GM12873 (cell line): ENCODE measurements at regions not wholly inside any gene's neighbourhood (a gene's known extent, or its start where the extent isn't known, plus 50 kb on each side); places are given as distances from the start of the nearest gene placed in this dataset.
A peak's percentile ranks its signal among the peaks of the same experiment; 100 is the strongest.

Experiments used
- TF ChIP-seq, protein P1 (sequence below): IDR thresholded peaks from 2 replicates; pipeline ENCODE4 v1.5.1; 2012; ENCODE audit warnings: low read depth, mild to moderate bottlenecking, moderate library complexity, low read length, control low read depth; ENCODE audit not compliant: insufficient read depth; ENCODE audit errors: missing control alignments

DNA sequence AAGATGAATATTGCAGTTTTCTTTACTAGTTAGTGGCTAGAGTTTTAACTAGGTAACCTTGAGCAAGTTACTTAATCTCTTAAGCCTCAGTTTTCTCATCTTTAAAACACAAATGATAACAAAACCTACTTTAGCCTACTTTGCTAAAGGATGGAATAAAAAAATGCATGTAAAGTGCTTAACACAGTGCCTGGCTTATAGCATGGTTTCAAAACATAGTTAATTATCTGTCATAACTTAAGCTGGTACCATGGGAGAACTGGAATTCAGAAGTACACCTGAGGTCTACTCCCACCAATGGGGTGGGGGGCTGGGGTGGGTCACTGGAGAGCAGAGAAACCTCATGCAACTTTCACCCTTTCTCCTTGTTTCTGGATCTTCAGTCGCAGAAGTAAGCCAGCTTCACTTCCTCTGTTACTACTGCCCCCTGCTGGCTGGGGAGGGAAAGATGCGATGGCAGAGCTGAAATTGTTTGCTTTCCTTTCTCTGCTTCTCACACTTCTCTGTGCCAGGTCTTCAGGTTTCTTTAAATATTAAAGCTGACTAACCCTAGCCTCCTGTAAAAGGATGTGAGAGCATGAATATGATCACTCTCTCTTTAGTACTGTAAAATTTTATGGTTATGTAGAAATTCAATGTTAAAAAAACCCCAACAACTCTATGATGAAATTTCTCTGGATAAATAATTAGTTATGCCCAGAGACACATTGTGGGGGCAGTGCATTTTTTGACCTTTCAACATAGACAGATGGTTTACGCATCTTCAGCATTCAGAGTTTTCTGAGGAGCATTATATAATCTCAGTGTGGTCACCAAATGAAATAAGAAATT lies 324.2 kb downstream of the HLX start:
- TF ChIP-seq, protein P1, sequence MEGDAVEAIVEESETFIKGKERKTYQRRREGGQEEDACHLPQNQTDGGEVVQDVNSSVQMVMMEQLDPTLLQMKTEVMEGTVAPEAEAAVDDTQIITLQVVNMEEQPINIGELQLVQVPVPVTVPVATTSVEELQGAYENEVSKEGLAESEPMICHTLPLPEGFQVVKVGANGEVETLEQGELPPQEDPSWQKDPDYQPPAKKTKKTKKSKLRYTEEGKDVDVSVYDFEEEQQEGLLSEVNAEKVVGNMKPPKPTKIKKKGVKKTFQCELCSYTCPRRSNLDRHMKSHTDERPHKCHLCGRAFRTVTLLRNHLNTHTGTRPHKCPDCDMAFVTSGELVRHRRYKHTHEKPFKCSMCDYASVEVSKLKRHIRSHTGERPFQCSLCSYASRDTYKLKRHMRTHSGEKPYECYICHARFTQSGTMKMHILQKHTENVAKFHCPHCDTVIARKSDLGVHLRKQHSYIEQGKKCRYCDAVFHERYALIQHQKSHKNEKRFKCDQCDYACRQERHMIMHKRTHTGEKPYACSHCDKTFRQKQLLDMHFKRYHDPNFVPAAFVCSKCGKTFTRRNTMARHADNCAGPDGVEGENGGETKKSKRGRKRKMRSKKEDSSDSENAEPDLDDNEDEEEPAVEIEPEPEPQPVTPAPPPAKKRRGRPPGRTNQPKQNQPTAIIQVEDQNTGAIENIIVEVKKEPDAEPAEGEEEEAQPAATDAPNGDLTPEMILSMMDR, result peak; percentile 92

DNA sequence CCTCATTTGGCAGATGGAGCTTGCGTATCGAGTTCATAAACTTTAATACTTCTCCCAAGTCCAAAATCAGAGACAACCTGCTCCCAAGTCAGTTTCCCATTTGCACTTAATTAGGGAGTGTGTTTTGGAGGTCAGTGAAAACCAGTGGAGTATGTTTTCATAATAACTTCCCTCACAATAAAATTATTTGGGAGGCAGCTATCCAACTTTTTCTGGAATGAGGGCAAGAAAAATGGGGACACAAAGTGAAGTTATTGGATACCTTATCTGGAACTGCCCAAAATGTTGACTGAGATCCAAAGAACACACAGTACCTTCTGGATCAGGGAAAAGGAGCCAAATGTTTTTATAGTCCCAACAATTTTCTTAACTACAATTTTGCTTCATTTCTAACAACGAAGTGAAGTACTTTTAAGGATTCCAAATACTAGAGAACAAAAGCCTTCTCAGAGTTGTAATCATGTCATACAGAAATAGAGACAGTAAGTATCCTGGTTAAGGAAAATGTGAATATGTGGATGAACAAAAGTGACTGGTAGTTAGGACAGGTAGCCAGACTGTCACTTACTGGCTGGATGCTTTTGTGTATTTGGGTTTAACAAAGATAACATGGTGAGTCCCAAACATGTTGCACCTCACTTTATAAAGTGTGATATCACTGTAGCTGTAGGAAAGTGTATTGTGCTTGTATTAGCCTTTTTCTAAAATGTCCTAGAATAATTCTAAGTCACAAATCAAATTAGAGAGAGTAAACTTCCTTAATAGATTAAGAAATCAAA lies 325.0 kb downstream of the HLX start:
- TF ChIP-seq, protein P1, result no peak

GRCh38 chr1:221206076-221206475 lies 326.8 kb downstream of the HLX start:
- TF ChIP-seq, protein P1, result no peak

- TF ChIP-seq, protein P1, result no peak
Observed at GRCh38 chr1:221212926-221213325, 333.7 kb downstream of the HLX start.

GRCh38 chr1:221217029-221217428 lies 337.8 kb downstream of the HLX start:
- TF ChIP-seq, protein P1, result no peak

GRCh38 chr1:221223281-221223680 lies 344.0 kb downstream of the HLX start:
- TF ChIP-seq, protein P1, result no peak

DNA sequence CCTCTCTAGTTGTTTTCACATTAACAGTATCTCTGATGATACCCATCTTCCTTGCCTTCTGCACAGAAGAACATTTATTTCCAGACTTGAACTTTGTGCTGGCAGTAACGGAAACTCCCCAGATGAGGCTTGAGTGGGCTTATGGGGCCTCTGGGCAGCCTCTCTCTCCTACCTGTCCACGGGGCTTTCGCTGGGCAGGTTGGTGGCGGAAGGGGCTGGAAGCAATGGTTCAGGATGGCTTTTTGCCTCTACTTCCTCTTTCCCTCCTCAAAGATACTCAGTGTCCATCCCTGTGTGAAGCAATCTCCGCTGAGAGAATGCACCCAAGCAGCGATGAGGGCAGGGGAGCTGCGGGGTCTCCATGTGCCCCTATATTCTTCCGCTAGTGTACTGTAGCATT lies 348.2 kb downstream of the HLX start:
- TF ChIP-seq, protein P1, result no peak
